ENCODE measurements at regions not wholly inside any gene's neighbourhood (a gene's known extent, or its start where the extent isn't known, plus 50 kb on each side); places are given as distances from the start of the nearest gene placed in this dataset.

DNA sequence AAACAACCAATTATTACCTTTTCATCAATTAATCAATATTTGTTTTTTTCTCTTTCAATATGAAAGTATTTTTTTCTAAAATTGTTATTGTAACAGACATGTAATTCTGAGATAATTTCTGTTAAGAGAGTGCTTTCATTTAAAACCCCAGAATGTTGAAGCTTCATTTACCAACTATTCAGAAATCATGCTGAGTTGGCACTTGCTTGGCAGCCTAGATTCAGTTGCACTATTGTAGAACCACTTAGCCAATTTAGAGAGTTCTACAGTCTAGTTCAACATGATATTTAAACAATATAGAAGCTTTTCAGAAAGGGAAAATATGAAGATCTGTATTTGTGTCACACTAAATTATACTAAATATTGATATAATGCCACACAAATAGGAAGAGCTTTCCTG is 56.1 kb upstream of the NKAIN2 start:
- Histone ChIP-seq H3K27ac (no peak overlapping the region), H3K4me1 (no peaks in the 10 kb centered on the region)

DNA sequence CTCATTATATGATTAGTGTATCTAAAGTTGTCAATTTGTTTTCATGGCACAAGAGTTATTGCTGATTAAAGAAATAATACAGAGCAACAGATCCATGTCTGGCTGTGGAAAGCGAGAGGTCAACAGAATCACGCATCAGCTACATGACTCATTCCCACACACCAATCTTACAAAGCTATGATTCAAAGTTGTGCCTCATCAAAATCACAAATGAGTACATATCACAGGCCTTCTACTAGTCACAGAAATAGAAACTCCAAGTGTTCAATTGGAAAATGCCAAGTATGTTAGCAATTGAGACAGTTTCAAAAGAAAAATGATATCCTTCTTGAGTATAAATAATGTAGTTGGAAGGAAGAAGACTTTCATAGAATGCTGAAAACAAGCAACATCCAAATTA is 57.8 kb upstream of the NKAIN2 start:
- Histone ChIP-seq H3K27me3 (no peaks in the 10 kb centered on the region), H3K4me1 (no peaks in the 10 kb centered on the region), H3K27ac (no peak overlapping the region), H3K4me2 (no peak overlapping the region), H3K9ac (no peak overlapping the region), H3K9me3 (replicated peaks in 1 of 11) (no peaks in the 10 kb centered on the region), H4K20me1 (no peaks in the 10 kb centered on the region), H3K36me3 (no peaks in the 10 kb centered on the region), H3K4me3 (no peak overlapping the region)
- TF ChIP-seq Cebpa-rat (IDR thresholded peaks at IDR 0.05), result no peak

More for the DNA sequence above, 56.1 kb upstream of the NKAIN2 start:
- no peak overlapping the region for H3K9ac ChIP-seq
- no peaks in the 10 kb centered on the region for H4K20me1 ChIP-seq
- TF ChIP-seq Cebpa-rat (IDR thresholded peaks at IDR 0.05), result no peak
- H3K9me3 ChIP-seq (replicated peaks in 1 of 11), result no peaks in the 10 kb centered on the region
- no peaks in the 10 kb centered on the region for H3K27me3 ChIP-seq
- H3K4me2 ChIP-seq, result no peak overlapping the region
- no peaks in the 10 kb centered on the region for H3K36me3 ChIP-seq
- H3K4me3 ChIP-seq, result no peak overlapping the region

DNA sequence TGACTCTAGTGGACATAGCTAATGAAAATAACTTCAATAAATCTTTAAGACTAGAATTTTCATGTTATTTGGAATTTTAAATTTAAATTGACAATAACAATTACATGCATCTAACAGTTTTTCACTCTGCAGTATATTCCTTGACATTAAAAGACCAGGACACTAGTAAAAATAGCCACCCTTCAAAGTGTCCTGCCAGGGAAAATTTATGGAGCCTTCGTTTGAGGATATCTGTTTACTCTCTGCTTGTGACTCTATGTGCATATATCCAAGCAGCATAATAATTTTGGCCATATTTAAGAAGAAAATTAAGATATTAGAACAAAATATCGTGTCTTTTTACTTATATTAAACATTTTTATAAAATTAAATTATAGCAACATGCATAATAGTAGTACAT is 58.8 kb upstream of the NKAIN2 start:
- no peaks in the 10 kb centered on the region for H4K20me1 ChIP-seq
- TF ChIP-seq Cebpa-rat (IDR thresholded peaks at IDR 0.05), result no peak
- H3K9me3 ChIP-seq (replicated peaks in 1 of 11), result no peaks in the 10 kb centered on the region
- no peak overlapping the region for H3K27ac ChIP-seq
- H3K4me1 ChIP-seq, result no peaks in the 10 kb centered on the region
- H3K9ac ChIP-seq, result no peak overlapping the region
- no peak overlapping the region for H3K4me2 ChIP-seq
- no peaks in the 10 kb centered on the region for H3K36me3 ChIP-seq
- no peaks in the 10 kb centered on the region for H3K27me3 ChIP-seq
- H3K4me3 ChIP-seq, result no peak overlapping the region

DNA sequence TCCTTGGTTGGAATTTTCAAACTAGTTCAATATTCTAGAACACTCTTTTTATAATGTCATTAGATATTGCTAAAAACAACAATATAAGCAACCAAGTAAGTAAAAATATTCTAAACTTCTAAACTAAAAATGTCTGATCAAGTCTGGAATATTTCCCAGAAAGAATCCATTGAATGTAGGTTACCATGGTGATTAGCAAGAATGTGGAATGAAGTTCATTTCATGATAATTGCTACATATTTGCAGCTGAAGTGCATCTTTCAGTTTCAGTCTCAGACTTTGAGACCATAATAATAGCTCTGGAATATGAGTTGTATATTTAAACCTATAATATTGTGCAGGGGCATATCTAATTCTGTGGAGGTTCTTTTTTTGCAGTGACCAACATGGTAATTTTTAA is 61.0 kb upstream of the NKAIN2 start:
- Histone ChIP-seq H3K36me3 (no peaks in the 10 kb centered on the region), H3K4me1 (no peaks in the 10 kb centered on the region), H3K9ac (no peak overlapping the region), H3K4me3 (no peak overlapping the region), H3K27ac (no peak overlapping the region), H3K4me2 (no peak overlapping the region), H3K9me3 (replicated peaks in 1 of 11) (no peaks in the 10 kb centered on the region), H4K20me1 (no peaks in the 10 kb centered on the region), H3K27me3 (no peaks in the 10 kb centered on the region)
- TF ChIP-seq Cebpa-rat (IDR thresholded peaks at IDR 0.05), result no peak

DNA sequence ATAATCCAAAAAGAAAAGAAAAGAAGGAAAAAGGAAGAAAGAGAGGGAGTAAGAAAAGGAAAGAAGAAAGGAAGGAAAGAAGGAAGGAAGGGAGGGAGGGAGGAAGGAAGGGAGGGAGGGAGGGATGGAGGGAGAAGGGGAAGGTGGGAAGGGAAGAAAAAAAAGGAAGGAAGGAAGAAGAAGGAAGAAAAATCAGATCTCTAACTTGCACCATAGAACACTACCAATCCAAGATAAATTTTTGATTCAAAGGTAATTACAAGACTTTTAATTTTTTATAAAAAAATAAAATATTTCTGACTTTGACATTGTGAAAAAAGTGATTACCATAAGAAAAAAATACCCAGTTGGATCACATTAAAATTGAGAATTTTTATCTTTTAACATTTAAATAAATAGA is 70.5 kb upstream of the NKAIN2 start:
- Histone ChIP-seq H3K4me2 (no peak overlapping the region), H3K4me3 (no peak overlapping the region), H4K20me1 (no peaks in the 10 kb centered on the region), H3K27ac (no peak overlapping the region), H3K4me1 (no peaks in the 10 kb centered on the region), H3K9ac (no peak overlapping the region), H3K27me3 (no peaks in the 10 kb centered on the region), H3K36me3 (no peaks in the 10 kb centered on the region), H3K9me3 (replicated peaks in 1 of 11) (no peaks in the 10 kb centered on the region)
- TF ChIP-seq Cebpa-rat (IDR thresholded peaks at IDR 0.05), result no peak

DNA sequence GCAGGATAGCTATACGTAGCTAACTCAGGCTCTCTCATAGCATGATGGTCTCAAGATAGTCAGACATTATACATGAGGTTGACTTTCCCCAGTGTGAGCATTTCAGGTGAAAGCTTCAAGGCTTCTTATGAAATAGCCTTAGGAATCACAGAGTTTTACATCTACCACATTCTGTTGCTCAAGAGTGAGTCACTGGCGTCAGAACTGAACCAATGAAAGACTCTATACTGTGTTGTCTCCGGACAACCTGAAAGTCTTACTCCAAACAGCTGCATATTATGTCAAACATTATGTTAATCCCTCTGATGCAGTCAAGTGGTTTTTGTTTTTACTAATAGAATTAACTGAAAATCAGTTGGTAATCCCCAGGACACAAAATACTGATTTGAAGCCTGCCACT is 79.8 kb upstream of the TRDN start:
- no peaks in the 10 kb centered on the region for H3K27me3 ChIP-seq
- no peak overlapping the region for H3K27ac ChIP-seq
- H3K4me2 ChIP-seq, result no peak overlapping the region
- H3K36me3 ChIP-seq, result no peaks in the 10 kb centered on the region
- H3K9ac ChIP-seq, result no peak overlapping the region
- no peaks in the 10 kb centered on the region for H4K20me1 ChIP-seq
- H3K4me3 ChIP-seq, result no peak overlapping the region
- TF ChIP-seq Cebpa-rat (IDR thresholded peaks at IDR 0.05), result no peak
- no peaks in the 10 kb centered on the region for H3K9me3 ChIP-seq (replicated peaks in 1 of 11)
- H3K4me1 ChIP-seq, result no peaks in the 10 kb centered on the region

DNA sequence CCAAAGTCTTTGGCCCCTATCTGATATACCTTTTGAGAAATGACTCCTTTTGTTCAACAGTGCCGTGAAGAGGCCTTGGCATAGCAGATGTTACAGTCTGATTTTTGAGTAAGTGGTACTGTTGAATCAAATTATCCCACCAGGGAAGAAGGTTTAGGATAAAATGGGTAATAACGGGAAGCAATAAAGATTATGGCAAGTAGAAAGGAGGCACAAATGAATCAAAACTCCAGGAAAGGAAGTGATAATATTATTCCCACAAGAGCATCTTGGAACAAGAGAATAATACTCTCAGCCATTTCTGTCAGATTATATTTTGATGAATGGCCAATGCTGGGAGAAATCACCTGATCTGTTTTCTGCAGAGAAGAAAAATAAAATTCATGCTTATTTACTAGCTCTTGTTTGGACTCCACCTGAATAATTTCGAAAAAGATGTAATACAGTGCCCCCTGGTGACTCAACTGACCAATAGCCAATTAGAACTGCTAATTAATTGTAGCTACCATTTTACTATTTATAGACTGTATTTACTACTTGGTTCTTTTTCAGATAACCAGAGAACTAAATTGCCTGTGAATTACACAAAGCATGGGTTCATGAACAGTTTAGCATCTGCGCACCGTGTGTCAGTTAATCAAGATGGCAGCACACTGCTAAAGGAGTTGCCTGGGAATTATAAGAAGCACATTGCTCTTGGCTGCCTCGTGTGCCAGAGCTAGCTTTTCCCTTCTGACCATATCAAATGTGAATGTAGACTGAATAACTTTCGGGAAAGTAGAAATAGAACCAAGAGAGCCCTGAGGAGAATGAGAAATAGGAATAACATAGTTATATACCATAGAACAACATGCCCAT is 78.5 kb upstream of the TRDN start:
- Histone ChIP-seq H3K9ac (no peak overlapping the region), H3K27me3 (no peaks in the 10 kb centered on the region), H3K36me3 (no peaks in the 10 kb centered on the region), H4K20me1 (no peaks in the 10 kb centered on the region), H3K27ac (no peak overlapping the region), H3K4me2 (no peak overlapping the region), H3K9me3 (replicated peaks in 1 of 11) (no peaks in the 10 kb centered on the region), H3K4me1 (no peaks in the 10 kb centered on the region), H3K4me3 (no peak overlapping the region)
- TF ChIP-seq Cebpa-rat (IDR thresholded peaks at IDR 0.05), result no peak

DNA sequence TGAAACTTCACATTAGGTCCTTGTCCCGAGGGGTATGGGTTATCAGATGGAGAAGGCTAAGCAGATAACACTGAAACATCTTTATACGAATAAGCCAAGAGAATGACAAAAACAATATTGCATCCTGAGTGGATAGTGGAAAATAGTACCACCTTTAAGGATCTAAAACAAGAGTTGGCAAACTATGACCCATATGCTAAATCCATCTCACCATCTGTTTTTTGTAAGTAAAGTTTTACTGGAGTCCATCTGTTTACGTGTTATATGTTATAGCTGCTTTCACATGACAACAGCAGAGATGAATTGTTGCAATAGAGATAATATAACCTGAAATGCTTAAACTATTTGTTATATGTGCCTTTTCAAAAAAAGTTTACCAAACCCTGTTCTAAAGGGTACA is 76.1 kb upstream of the TRDN start:
- no peak overlapping the region for H3K4me2 ChIP-seq
- no peak overlapping the region for H3K9ac ChIP-seq
- H3K9me3 ChIP-seq (replicated peaks in 1 of 11), result no peaks in the 10 kb centered on the region
- no peaks in the 10 kb centered on the region for H3K27me3 ChIP-seq
- no peak for TF ChIP-seq Cebpa-rat (IDR thresholded peaks at IDR 0.05)
- no peaks in the 10 kb centered on the region for H3K36me3 ChIP-seq
- no peak overlapping the region for H3K27ac ChIP-seq
- no peak overlapping the region for H3K4me3 ChIP-seq
- no peaks in the 10 kb centered on the region for H4K20me1 ChIP-seq
- H3K4me1 ChIP-seq, result no peaks in the 10 kb centered on the region

DNA sequence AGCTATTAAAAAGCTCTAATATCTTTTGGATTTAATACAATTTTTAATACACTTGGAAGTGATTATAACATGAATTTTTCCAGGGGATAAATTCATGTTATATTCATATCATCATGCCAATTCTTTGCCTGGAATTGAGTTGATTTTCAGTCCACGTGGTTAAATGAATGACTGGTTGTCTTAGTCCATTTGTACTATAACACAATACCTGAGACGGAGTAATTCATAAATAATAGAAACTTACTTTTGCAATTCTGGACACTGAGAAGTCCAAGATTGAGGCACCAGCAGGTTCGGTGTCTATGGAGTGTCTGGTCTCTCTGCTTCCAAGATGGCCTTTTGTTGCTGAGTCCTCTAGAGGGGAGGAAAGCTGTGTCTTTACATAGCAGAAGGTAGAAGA is 66.2 kb upstream of the TRDN start:
- Histone ChIP-seq H3K27ac (no peak overlapping the region), H3K4me3 (no peak overlapping the region), H3K4me1 (no peaks in the 10 kb centered on the region), H3K9me3 (replicated peaks in 1 of 11) (no peaks in the 10 kb centered on the region), H3K9ac (no peak overlapping the region), H4K20me1 (no peaks in the 10 kb centered on the region), H3K27me3 (no peaks in the 10 kb centered on the region), H3K4me2 (no peak overlapping the region), H3K36me3 (no peaks in the 10 kb centered on the region)
- peak in 2 of 11 experiments; percentile 26 to 40; a peak in 1 of 22 replicates for TF ChIP-seq Cebpa-rat (IDR thresholded peaks at IDR 0.05)

DNA sequence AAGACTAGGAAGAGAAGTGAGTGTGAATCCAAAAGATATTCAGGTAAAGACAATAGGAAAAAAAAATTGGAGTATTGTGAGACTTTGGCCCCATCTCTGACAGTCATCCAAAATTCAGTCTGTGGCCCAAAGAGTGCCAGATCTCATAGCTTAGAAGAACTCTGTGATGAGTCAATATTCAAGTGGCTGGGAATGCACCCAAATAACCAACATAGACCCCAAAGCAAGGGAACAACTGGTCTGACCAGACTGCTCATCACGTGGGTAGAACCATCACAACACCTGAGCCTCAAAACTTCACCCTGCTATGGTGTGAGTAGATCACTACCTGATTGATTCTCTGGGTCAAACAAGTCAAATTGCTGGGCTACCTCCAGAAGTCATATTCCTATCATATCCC is 51.1 kb upstream of the TRDN start:
- Histone ChIP-seq H3K9ac (no peak overlapping the region), H3K9me3 (replicated peaks in 1 of 11) (no peaks in the 10 kb centered on the region), H3K4me1 (no peaks in the 10 kb centered on the region), H3K27me3 (no peaks in the 10 kb centered on the region), H4K20me1 (no peaks in the 10 kb centered on the region), H3K36me3 (no peaks in the 10 kb centered on the region), H3K27ac (no peak overlapping the region), H3K4me3 (no peak overlapping the region), H3K4me2 (no peak overlapping the region)
- no peak for TF ChIP-seq Cebpa-rat (IDR thresholded peaks at IDR 0.05)

Data from BLaER1 treated with 17β-estradiol and CSF1 and Interleukin-3, amounts not matched to agents 10 nM and 100 nM (cell line).